Testis (tissue), 2 donors: ENCODE measurements at regions not wholly inside any gene's neighbourhood (a gene's known extent, or its start where the extent isn't known, plus 50 kb on each side); places are given as distances from the start of the nearest gene placed in this dataset.

Experiments
- DNase-seq: peaks from one replicate; pipeline ENCODE4 v3.0.0-alpha.2; 2019
- H3K27ac ChIP-seq, 2 donors: fragments of 200-600 bp; sonication (generic); one replicate each; pipeline ENCODE4 v1.5.1; 2019
- H3K27me3 ChIP-seq: fragments of 200-600 bp; sonication (generic); one replicate; pipeline ENCODE4 v1.5.1; 2019
- H3K36me3 ChIP-seq: fragments of 200-600 bp; sonication (generic); one replicate; pipeline ENCODE4 v1.5.1; 2017; ENCODE audit warnings: low read depth; ENCODE audit errors: missing control alignments
- H3K4me1 ChIP-seq: fragments of 200-600 bp; sonication (generic); one replicate; pipeline ENCODE4 v1.5.1; 2019
- H3K4me3 ChIP-seq, 2 donors: fragments of 200-600 bp; sonication (generic); one replicate each; pipeline ENCODE4 v1.5.1; 2017 to 2019
- H3K9me3 ChIP-seq: fragments of 200-600 bp; sonication (generic); one replicate; pipeline ENCODE4 v1.5.1; 2017
- CTCF ChIP-seq, 3 experiments: fragments of 450-650 bp in 2 of 3; fragments of 200-600 bp in 1 of 3; sonication (generic) in 1 of 3; IDR thresholded peaks; one replicate each; pipeline ENCODE4 v1.5.1; 2016 to 2019; ENCODE audit warnings: antibody characterized with exemption in 3 of 3, mild to moderate bottlenecking in 2 of 3, moderate library complexity in 1 of 3
- POLR2A ChIP-seq: fragments of 450-650 bp; IDR thresholded peaks from one replicate; pipeline ENCODE4 v1.6.1; 2017; ENCODE audit warnings: antibody characterized with exemption, mild to moderate bottlenecking, moderate library complexity
- WGBS, 2 donors: methylation state at CpG; one replicate each; pipeline ENCODE4 v1.1.5; 2018; 5-methylcytosine and 5-hydroxymethylcytosine counted together
- intact Hi-C: fragments of 100-400 bp; cut with DNase I; formaldehyde crosslinking; loops from one replicate; pipeline ENCODE4 v1.15.1; 2023; ENCODE audit warnings: low total_unique reads

GRCh38 chr20:19104186-19104585 lies 108.3 kb upstream of the SLC24A3 start:
- Histone ChIP-seq H3K4me1 (no peaks in the 10 kb centered on the region), H3K27ac (no peak overlapping the region), H3K4me3 (no peak overlapping the region), H3K27me3 (no peaks in the 10 kb centered on the region), H3K36me3 (no peaks in the 10 kb centered on the region), H3K9me3 (no peaks in the 10 kb centered on the region)
- 93 to 98% methylated on average over 4 of the region's 4 CpGs for WGBS, 2 donors
- TF ChIP-seq CTCF (IDR thresholded peaks at IDR 0.05) (no peak), POLR2A (no peak)
- intact Hi-C loops: no loop called here
- no peak for DNase-seq

DNA sequence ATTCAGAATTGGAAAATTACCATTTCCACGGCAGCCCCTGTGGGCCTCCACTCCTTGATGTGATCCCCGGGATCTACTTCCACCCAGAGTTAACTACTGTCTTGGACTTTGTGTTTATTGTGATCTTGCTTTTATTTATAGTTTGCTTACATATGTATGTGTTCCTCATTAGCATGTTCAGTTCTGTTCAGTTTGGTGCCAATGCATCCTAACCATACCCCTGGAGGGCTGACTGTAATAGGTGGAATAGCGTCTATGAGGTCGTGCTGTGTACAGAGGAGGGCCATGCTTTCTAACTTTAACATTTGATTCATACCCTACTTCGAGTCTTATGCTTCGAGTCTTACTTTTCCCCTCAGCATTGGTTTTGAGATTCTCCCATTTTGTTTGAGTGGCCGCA lies 104.3 kb upstream of the SLC24A3 start:
- WGBS, 2 donors: 78 to 81% methylated on average over 7 of the region's 7 CpGs
- no peak for DNase-seq
- no peaks in the 10 kb centered on the region for H3K27me3 ChIP-seq
- no peaks in the 10 kb centered on the region for H3K36me3 ChIP-seq
- intact Hi-C loops: no loop called here
- no peaks in the 10 kb centered on the region for H3K9me3 ChIP-seq
- H3K4me1 ChIP-seq: no peaks in the 10 kb centered on the region
- TF ChIP-seq CTCF (IDR thresholded peaks at IDR 0.05) (no peak), POLR2A (no peak)
- H3K27ac ChIP-seq: no peak overlapping the region
- no peak overlapping the region for H3K4me3 ChIP-seq

DNA sequence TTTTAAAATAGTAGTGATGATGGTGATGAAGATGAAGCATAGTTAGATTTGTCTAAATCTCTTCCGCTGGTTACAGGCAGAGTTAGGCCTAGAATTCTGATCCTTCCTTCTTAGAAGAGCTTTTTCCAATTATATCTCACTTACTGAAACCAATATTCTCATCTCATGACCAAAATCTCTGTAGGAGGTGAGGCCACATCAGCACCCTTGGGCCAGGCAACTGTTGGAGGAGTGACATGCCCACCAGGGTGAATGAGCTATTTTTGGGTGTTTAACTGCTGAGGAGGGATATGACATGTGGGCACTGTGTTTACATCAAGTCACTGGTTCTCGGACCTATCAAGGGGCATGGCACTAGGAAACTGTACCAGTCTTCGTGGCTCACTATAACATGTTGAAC lies 102.2 kb upstream of the SLC24A3 start:
- Histone ChIP-seq H3K4me1 (no peaks in the 10 kb centered on the region), H3K36me3 (no peaks in the 10 kb centered on the region), H3K27ac (no peak overlapping the region), H3K9me3 (no peaks in the 10 kb centered on the region), H3K4me3 (no peak overlapping the region), H3K27me3 (no peaks in the 10 kb centered on the region)
- 91 to 96% methylated on average over 3 of the region's 3 CpGs for WGBS, 2 donors
- intact Hi-C loops: no loop called here
- DNase-seq: no peak
- no peak for TF ChIP-seq POLR2A
- TF ChIP-seq CTCF (IDR thresholded peaks at IDR 0.05): no peak

- intact Hi-C loops: no loop called here
- Histone ChIP-seq H3K36me3 (no peaks in the 10 kb centered on the region), H3K27me3 (no peaks in the 10 kb centered on the region), H3K4me1 (no peaks in the 10 kb centered on the region), H3K4me3 (no peak overlapping the region), H3K27ac (no peak overlapping the region), H3K9me3 (no peaks in the 10 kb centered on the region)
- no peak for DNase-seq
- WGBS, 2 donors: 55 to 64% methylated on average over 7 of the region's 7 CpGs
- TF ChIP-seq CTCF (IDR thresholded peaks at IDR 0.05) (no peak), POLR2A (no peak)
These were observed 101.5 kb upstream of the SLC24A3 start for GRCh38 chr20:19110881-19111460.

DNA sequence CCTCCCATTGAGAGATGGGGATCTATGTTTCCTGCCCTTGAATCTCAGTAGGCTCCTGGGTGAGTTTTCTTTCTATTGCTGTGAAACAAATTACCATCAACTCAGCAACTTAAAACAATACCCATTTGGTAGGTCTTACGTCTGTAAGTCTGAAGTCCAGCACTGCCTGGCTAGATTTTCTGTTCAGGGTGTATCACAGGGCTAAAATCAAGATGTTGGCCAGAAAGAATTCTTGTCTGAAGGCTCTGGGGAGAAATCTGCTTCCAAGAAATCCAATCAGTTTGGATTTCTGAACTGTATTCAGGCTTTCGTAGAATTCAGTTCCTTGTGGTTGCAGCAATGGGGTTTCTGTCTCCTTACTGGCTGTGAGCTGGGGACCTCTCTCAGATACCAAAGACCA lies 99.6 kb upstream of the SLC24A3 start:
- intact Hi-C loops: no loop called here
- Histone ChIP-seq H3K4me1 (no peaks in the 10 kb centered on the region), H3K4me3 (no peak overlapping the region), H3K27me3 (no peaks in the 10 kb centered on the region), H3K27ac (no peak overlapping the region), H3K9me3 (no peaks in the 10 kb centered on the region), H3K36me3 (no peaks in the 10 kb centered on the region)
- no peak for TF ChIP-seq CTCF (IDR thresholded peaks at IDR 0.05)
- TF ChIP-seq POLR2A: no peak
- DNase-seq: no peak
- WGBS, 2 donors: 63 to 77% methylated on average over 2 of the region's 2 CpGs
